ENCODE measurements at regions not wholly inside any gene's neighbourhood (a gene's known extent, or its start where the extent isn't known, plus 50 kb on each side); places are given as distances from the start of the nearest gene placed in this dataset.
"Not testable (repeated sequence)": the region's sequence is repeated elsewhere in the genome, so short reads cannot be mapped to it uniquely, and the experiment has no call there.

DNA sequence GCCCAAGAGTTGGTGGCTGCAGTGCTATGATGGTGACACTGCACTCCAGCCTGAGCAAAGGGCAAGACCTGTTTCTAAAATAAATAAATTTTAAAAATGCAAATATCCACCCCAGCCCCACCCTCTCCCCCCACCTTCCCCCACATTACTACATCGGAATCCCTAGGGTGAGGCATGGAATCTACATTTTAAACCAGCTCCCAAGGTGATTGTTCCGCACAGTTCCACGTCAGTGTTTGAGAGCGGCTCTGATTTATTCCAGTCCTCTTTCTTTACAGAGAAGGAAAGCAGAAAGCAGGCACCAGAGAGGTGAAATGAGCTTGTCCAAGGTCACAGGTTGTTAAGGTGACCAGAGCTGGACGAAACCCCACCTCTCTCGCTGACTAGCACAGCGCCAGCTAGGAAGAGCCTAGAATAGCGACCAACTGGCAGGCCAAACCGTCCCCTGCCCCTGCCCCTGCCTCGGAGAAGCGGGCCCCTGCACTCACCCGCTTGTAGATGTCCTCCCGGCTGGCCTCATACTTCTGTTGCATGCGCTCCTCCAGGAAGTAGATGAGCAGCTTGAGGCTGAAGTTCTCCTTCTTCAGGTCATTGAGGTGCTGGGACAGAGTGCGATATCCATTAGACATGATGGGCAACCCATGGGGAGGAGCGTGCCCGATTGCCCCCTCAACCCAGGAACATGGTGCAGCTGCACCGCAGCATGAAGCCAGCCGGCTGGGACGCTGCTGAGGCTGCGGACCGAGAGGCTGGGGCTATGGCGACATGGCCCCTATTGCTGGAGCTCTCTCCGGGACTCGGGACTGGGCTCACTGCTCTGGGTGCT is 103.7 kb upstream of the NBPF26 start:
- DNase-seq = not testable (repeated sequence)

- not testable (repeated sequence) for DNase-seq
Observed at GRCh38 chr1:120620693-120620969, 103.1 kb upstream of the NBPF26 start.

DNA sequence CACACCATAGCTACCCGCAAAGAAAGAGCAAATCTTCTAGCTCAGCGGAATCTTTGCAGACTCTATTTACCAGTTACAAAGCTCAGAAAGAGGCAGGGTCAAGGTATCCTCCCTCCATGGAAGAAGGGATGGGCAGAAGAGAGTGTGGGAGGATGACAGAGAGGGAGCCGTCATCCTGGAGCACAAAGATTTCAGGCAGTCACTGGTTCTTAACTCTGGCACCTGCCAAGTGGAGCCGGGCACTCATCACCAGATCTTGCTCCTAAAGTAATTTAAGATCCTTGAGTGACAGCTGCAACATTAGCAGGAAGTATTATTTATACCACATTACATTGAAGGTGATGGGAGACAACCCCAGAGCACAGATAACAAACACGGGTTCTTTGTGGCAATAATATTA is 102.5 kb upstream of the NBPF26 start:
- not testable (repeated sequence) for DNase-seq

DNA sequence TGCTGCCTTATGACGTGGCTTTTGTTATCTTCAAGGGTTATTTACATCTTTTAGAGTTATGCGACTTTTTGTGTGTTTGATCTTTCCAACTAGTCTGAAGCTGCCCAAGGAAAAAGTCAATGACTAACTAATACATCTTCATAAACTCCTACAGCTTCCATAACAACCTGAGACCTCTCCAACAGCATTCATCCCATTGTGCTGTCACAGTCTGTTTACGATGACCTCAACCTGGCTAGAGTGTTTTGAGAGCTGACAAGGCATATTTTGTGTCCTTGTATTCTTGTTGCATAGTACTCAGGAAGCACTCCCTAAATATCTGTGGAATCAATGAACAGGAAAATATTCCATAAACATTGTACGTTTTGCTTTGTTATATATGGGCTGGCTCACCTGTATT is 100.2 kb upstream of the NBPF26 start:
- DNase-seq = not testable (repeated sequence)

DNA sequence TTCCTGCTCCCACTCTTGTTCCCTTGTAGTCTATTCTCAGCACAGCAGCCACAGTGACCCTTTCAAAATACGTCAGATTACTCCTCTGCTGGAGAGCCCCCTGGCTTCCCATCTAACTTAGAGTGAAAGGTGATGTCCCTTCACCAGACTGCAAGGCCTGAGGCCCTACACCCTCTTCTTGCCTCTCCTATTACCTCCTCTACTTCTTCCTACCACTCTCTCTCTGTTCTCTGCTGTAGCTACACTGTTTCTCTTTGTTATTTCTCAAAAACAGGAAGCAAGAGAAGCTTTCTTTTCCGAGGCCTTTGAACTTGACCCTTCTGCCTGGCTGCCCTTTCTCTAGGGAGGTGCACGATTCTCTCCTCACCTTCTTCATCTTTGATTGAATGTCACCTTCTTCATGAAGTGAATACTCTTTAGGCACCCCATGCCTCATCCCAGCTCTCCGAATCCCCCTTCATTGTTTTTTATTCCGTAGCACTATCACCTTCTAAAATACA is 99.1 kb upstream of the NBPF26 start:
- not testable (repeated sequence) for DNase-seq

DNA sequence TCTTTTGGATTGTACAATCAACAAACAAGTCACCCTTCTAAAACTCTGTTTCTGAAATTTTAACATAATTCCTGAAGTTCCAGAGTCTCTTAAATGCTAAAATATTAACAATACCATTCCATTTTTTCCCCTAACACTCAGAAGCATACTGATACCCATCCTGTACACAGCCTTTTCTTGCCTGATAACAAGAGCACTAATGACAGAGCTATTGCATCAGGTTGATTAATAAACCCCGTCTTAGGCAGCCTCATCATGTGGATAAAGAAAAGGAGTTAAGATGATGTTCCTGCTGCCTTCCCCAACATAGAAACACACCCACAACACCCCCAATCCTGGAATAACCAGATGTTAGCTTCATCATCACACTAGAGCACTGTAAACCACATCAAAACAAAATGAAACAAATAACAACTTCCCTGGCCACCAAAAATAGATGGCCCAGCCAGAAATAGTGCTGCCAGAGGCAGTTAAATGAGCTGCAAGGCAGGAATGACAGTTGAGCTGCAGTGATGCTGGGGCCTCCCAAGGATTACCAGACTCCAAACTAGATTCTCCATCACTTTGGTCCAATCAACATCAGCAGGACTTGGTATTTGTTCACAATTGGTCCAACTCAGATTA is 93.8 kb upstream of the NBPF26 start:
- not testable (repeated sequence) for DNase-seq

- DNase-seq = not testable (repeated sequence)
Observed at GRCh38 chr1:120634816-120635806, 88.6 kb upstream of the NBPF26 start.

DNA sequence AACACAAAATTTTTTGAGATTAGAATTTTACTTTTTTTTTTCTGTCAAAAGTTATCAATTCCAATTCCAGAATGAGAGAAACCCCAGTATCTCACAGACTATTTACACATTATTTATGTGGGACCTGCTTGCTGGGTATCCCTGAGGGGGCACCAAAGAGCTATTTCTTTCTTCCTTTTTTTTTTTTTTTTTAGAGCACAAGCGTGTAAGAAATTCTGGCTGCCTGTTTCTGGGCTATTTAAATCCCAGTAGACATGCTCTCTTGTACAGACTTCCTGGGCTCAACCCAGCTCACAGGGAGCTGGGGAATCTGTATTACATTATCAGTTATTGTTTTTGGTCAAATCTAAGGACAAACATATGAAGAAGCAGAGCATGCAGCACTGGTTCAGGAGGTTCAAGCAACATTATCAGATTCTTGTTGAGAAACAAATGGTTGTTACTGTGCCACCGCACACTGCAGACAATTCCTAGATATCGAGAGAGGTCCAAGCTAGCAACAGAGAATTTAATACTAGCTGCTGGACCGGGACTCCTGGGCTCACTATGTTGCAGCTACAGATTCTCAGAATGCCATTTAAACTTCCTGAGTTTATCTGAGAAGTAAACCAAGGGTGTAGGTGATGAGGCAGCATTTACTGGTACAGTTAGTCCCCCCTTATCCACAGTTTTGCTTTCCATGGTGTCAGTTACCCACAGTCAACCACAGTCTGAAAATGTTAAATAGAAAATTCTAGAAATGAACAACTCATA is 83.3 kb upstream of the NBPF26 start:
- not testable (repeated sequence) for DNase-seq

GRCh38 chr1:120641014-120641302 is 82.8 kb upstream of the NBPF26 start:
- not testable (repeated sequence) for DNase-seq

- DNase-seq = not testable (repeated sequence)
Observed at GRCh38 chr1:120647182-120647581, 76.6 kb upstream of the NBPF26 start.

- DNase-seq = not testable (repeated sequence)
Observed at GRCh38 chr1:120648915-120649623, 74.7 kb upstream of the NBPF26 start.

GRCh38 chr1:120649730-120650129 is 74.0 kb upstream of the NBPF26 start:
- not testable (repeated sequence) for DNase-seq

GRCh38 chr1:120654114-120654513 is 69.6 kb upstream of the NBPF26 start:
- not testable (repeated sequence) for DNase-seq

DNA sequence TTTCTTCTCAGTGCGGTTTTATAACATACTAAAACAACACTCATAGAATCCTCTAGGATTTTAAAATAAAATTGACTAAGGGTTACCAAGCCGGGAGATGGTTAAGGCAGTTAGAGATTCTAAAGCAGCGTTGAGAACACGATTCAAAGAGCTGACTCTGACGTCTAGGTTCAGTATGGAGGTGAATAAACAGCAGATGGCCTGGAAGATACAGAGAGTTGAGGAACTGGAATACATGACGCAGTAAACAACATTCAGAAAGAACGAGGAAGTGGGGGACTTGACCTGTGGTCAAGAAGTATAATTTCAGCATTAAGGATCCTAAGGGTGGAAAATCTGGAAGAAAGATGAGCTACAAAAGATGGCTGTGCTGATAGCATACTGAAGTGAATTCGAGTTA is 68.4 kb upstream of the NBPF26 start:
- DNase-seq = not testable (repeated sequence)

DNA sequence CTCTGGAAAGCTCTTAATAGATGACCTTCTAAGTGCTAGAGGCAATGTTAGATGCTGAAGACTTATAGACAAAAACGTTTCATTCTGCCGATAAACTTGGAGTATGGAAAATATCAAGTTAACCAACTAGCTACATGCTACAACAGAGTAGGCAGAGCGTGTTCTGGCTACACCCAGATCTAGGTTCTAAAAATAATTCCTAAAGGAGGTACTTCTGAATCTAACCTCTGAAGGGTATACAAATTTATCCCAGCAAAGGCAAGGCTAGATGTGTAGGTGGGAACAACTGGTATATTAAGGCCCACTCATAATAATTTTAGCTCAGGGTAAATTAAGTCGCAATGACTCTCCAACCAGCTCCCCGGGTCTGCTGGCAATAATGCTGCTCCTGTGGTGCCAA is 67.6 kb upstream of the NBPF26 start:
- not testable (repeated sequence) for DNase-seq

DNA sequence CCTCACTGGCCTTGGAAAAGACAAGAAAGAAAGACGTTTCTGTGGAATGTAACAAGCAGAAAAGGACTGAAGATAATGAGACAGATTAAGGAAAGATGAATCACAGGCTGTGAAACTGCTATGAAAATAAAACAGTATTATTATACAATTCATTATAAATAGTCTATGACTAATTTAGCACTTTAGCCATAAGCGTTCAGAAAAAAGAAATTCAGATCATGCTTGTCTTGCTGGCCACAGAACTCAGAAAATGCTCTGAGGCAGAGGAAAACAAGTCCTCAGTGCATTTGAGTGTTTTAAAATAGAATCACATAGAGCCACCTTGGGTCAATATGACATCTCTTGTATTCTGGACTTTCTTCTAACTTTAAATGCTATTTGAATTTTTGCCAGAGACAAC is 65.9 kb upstream of the NBPF26 start:
- DNase-seq = not testable (repeated sequence)

- not testable (repeated sequence) for DNase-seq
Observed at GRCh38 chr1:120658622-120659021, 65.1 kb upstream of the NBPF26 start.

DNA sequence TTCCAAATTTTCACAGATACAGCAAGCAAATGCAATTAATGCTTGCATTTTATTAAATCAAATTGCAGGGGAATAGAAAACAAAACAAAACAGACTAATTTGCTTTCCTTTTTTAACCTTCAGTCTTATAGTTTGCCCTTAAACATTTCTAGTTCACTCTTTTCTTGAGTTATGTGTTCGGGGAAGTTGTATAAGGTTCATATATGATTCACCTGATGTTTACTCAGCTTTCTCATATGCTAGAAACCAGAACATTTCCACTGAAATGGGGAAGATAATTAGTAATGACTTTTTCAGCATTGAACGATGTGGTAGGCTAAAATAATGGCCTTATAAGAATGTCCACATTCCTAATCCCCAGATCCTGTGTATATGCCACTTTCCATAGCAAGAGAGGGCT is 64.6 kb upstream of the NBPF26 start:
- DNase-seq = not testable (repeated sequence)

GRCh38 chr1:120664376-120665249 is 59.1 kb upstream of the NBPF26 start:
- DNase-seq = not testable (repeated sequence)

DNA sequence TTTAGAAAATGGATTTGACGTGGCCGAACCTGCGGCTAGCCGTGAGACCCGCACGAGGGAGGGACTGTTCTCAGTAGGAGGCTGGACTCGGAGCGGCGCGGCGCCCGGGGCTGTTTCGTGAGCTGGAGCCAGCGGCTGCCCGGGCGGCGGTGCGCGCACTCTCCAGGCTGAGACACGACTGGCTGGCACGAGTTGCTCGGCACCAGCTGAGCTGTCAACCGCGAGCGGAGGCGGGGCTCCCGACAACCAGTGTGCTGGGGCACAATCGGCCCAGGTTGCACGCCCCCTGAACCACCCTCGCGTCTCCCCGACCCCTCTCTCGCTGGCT is 58.5 kb upstream of the NBPF26 start:
- DNase-seq = not testable (repeated sequence)

DNA sequence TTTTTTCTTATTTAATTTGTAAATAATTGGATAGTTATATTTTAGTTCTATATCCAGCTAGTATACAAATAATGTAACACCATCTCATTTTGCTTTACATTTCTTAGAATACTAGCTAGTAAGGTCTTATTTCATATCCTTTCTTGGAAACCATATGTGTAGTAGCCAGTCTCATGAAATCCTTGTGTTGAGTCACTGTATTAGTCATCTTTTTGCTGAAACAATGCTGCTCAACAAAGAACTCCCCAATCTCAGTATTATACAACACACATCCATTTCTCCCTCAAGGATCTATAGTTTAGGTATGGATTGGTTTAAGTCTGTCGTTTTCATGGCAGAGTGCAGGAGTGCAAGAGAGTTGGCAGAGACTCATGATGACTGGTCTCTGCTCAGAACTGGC is 55.6 kb upstream of the NBPF26 start:
- DNase-seq = not testable (repeated sequence)
